SK-N-DZ (cell line): ENCODE measurements at regions not wholly inside any gene's neighbourhood (a gene's known extent, or its start where the extent isn't known, plus 50 kb on each side); places are given as distances from the start of the nearest gene placed in this dataset.

Experiments
- DNase-seq: peaks from one replicate; pipeline ENCODE4 v3.0.0-alpha.2; 2015; ENCODE audit warnings: low spot score

DNA sequence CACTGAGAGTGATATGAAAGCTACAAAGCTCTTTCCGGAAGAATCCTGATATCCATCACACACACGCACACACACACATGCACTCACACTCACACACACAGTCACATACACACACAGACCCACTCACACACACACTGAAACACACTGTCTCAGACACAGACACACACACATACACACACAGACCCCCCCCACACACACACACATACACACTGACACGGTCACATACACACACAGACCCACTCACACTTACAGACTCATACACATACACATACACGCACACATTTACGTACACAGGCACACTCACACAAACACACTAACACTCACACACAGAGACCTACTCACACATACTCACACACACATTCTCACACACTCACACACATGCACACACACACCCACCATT, 58.6 kb downstream of the LIG4 start:
- DNase-seq = no peak

DNA sequence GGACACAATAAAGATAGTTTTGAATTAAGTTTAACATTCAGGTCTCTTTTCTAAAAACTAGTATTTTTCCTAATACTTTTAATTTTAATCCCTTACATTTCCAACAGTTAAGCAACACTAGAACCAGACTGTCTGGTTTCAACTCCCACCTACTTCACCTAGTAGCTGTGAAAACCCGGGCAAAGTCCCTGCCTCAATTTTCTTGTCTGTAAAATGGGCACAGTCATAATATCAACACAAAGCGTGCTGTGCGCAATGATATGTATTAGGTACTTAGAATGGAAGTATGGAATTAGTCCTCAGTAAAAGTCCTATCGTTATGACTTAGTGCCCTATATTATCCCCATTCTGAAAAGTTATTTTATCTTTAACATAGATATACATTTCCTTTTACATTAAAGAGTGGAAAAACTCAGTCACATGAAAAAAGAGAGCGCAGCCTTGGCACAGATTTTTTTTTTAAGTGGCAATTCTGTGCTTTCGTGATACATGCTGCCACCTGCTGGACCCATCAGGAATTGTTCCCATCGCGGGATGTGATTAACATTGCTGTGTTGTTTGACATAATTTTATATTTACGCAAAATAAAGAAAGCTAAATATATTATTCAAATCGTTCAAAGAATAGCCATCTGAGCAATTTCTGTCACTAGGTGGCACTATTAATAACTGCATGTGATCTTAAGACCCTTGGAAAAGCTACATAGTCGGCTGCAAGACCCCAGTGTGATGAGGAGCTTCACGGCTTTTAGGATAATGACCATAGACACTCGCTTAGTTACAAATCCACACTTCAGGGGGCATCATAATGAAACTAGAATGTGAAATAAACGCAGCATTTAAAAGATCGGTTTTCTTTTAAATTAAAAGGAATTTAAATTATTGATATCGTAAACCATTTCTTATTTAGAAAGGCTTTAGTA, 59.9 kb downstream of the LIG4 start:
- DNase-seq = peak; percentile 52

DNA sequence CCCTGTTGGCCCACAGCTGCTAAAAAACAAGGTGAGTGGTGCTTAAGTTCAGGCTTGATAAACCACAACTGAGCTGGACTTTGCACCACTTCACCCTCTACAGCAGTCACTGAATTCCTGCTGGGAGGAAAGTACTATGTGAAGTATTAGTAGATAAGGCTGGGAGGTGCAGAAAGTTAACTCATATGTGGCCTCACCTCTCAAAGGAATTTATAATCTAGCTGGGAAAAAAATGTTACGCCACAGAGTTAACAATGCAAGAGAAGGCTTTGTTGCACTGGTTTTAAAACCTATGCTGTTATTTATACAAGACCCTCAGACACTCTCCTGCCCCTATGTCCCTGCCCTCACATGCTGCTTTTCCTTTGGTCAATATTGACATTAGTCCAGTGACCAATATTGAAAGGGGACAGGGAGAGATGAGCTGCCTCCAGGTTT, 60.9 kb downstream of the LIG4 start:
- DNase-seq = no peak

DNA sequence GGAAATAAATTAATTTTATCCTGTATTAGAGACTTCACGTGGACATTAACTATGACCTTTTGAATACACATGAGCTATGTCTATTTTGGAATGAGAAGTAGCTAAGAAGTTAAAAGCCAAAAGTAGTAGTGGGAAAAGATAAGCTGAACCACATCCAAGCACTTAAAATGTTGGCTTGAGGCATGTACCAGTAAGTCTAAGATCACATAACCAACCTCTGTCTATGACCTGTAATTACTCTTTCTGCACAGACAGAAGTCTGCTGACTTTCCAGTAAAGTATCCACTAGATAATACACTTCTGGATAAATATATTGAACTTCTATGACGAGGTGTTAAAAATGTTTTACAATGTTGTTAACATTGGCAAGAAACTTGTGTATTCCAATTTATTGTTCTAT, 68.7 kb downstream of the LIG4 start:
- no peak for DNase-seq

DNA sequence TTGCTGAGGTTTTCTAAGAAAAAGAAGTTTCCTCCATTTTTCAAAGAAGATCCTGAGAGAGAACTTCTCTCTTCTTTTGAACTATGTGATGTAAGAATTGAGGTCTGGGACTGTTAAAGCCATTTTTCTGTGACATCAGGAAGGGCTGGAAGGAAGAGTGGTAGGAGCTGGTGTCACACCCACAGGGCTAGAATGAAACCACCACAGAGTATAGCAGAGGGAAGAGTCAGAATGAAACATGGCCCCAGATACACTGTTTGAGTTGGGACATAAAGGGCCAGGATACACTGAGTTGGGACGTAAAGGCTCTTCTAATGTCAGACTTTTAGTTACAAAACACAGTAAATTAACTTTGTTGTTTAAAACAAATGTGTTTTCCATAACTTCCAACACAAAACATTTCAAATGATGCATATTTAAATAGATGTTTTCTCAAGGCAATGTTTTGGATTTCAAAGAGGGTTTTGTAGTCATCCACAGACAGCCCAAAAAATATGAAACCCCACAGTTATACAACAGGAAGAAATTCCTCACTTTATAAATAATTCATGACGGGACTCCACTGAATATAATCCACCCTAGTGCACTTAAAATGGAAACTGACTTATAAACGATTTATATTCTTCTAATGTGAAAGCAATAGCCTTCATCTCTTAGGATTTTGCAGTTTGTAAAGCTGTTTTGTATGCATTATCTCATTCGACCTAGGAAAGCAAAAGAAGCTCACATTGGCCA, 72.5 kb downstream of the LIG4 start:
- no peak for DNase-seq

DNA sequence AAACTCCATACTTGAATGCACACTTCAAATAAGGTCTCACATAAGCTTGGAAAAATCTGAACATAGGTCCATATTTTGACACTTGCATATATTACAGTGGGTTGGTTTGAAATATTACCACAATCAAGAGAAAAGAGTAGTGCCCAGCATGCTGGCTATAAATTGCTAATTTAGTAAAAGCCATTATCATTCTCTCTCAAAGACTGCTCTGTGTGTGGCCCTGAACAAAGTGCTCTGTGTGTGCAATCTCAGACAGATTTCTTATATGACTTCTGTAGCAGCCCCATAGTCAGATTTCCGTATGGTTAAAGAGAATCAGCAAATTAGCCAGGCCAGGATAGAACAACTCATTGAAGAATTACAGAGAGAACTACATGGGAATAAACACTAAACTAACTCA, 78.2 kb downstream of the LIG4 start:
- no peak for DNase-seq

DNA sequence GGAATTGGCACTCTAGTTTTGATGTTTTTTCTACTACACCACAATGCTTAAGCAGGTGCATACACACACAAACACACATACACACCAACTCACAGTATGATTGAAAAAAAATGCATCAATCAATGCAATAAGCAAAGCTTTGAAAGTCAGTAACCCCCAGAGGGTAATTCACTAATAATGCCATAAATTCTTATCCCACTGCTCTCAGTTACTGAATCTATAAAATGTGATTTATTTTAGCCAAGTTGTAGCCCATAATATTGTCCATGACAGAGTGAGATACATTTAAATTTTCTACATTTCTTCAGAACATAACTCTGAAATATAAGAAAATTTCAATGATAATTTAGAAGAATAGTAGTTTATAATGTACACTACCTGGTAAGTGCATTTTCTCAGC, 87.9 kb downstream of the LIG4 start:
- no peak for DNase-seq

DNA sequence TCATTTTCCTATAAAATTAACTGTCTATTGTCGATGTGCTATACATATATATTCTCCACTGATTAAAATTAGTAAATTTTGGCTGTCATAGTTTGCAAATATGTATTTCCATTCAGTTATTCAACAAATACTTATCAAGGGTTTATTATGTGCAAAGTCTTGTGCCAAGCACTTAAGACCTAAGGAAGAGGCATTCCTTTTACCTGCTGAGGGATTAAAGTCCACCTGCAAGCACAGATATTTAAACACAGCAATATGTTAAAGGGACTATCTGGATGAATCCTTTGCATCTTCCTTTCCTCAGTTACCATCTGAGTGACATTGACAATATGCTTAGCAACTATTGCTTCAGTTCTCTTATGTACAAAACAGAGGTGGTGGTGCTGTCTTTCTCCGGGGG, 89.3 kb downstream of the LIG4 start:
- no peak for DNase-seq

DNA sequence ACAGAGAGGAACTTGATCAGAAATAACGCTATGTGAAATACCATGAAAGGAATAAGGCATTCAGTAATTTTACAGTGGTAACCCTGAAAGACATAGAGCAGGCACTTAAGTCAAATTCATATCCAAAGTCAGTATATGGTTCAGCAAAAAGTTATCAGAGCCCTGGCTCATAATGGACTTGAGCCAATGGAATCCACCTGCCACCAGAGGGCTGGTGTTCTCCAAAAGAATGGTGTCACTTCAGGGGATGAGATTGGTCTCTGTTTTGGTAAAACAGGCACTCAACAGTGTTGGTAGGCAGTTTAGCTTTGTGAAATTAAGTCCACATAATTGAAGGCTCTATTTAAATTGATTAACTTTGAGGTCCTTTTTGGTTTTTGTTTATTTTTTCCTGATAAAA, 93.9 kb downstream of the LIG4 start:
- DNase-seq = no peak

DNA sequence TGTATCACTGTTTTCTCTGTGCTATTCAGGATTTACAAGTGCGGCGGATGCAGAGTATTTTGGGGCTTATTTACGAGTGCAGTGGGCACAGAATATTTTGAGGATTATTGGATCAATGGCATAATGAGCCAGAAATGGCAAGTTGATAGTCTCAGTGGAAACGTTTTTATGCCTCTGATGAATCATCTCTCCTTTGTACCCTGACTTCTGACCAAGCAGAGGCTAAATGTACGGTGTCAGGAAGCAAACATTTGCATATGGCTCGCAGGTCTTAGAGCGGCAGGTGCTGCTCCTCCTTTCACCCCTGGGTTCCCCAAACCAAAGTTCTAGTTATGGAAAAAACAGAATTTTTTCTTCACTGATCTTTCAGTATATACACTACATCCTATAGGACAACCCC, 94.5 kb downstream of the LIG4 start:
- DNase-seq = no peak

DNA sequence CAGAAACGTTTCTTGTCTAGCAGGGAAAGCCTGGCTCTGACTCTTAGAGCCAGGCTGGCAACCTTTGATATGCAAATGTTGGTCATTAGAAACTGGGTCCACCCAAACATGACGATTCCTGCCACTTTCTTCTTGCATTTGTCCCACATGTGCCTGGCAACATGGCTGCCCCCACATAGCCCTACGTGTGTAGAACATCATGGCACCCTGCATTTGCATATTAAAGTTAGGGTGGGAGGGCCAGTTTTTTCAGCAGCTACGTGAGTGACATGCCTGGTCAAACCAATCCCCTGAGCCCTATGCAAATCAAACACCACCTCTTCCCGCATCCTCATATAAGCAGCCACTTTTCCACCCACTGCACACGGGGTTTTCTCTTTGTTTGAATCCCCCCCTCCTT, 95.0 kb downstream of the LIG4 start:
- DNase-seq = no peak

DNA sequence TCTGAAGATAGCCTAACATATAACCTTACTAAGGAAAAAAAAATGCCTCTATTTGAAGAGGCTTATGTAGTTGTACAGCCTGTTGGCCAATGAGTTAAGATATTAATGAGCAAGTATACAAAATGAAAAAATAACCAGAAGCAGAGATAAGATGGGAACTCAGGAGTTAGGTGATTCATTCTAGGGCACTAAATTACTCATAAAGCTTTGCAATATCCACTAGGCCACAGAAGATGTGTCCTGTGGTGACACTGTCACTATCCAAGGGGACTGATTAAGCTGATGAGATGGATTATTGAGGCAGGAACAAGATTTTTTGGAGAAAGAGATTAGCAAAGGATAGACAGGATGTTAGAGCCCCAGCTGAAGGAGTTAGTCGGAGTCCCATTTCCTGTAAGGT, 99.6 kb downstream of the LIG4 start:
- no peak for DNase-seq

DNA sequence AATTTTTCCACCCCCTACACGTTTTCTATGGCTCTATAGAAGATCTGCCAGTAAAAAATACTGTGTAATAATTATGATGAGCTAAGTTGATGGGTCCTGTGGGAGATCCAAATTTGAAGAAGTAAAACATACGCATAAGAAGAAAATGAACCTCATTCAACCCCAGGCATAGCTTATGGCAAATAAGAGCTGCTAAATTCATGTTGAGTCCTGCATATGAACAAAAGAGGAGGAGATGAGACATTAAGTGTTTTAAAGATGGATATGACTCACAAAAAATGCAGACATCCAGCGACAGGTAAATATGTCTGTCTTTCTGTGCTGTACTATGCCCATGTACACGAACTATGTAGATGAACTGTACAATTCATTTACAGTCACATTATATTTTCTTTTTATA, 101.9 kb downstream of the LIG4 start:
- no peak for DNase-seq

DNA sequence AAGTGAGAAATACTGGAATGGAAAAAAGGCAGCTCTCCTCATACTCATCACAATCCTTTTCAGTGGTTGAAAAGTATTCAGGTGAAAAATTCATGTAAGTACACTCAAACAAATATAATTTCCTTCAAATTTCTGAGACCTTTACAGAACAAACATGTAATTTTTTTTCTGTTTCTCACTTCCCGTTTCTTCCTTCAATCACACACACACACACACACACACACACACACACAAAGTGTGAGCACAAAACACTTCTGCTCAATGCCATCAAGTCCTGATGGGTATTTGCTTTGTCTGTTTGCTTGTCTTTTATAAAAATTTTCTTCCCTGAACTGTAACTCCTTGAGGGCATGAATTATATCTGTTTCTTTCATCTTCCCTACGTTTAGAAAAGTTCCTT, 110.6 kb downstream of the LIG4 start:
- no peak for DNase-seq

DNA sequence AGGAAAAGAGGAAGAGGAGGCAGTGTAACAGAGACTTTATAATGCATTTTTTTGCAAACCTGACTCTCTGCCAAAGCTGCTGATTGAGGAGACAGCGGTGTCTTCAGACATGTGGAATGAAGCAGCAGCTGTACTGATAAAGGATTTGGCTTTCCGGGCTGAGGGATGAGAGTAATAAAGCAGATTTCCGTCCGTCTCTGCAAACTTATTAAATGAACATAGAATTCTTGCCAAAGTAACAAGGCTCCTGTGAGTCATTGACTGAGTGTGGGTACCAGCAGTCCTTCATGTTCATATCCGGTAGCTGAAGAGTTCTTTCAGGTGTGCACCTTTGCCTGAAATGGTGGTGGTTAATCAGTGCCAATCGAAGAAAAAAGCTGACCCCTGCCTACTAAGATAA, 112.6 kb downstream of the LIG4 start:
- no peak for DNase-seq

DNA sequence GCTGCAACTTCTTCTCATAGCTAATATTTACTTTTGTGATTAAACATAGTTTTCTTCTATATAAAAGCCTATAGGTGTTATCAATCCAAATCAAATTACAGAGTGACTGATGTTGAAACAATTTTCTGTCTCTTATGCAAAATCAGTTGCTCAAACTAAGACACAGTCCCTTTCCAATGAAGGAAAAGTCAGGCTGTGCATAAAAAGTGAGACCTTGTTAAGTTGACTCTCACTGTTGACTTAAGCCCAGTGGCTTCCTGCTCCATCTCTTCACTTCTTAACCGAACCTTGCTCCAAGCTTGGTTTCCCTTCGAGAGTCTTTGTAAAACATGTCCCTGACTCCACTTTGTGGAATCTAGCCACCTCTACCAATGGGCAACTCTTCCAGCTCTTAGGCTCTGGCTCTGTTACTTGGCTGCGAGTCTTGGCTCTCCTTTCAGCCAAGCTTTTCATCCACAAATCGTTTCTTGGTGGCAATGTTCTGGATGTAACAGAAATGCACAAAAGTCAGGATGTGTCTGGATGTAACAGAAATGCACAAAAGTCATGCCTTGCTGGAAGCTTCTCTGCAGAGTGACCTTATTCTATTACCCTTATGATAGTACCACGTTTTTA, 118.9 kb downstream of the LIG4 start:
- DNase-seq = no peak

DNA sequence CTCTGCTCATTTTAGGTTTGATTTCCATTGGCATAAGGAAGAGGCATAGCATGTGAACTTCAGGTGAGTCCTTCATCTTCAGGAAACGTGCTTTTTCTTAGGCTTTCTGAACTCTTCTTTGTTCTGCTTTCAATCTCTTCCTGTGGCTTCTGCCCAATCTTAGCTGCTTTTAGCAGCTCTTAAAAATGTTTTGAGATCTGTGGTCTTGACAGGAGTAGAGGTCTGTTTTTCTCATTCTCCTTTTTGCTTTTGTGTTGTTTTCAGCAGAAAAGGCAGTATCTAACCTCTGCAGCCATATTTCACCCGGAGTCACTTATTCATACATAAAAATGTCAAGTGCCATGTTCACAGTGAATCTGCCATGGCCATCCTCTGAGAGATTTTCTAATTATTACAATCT, 120.3 kb downstream of the LIG4 start:
- DNase-seq = no peak

DNA sequence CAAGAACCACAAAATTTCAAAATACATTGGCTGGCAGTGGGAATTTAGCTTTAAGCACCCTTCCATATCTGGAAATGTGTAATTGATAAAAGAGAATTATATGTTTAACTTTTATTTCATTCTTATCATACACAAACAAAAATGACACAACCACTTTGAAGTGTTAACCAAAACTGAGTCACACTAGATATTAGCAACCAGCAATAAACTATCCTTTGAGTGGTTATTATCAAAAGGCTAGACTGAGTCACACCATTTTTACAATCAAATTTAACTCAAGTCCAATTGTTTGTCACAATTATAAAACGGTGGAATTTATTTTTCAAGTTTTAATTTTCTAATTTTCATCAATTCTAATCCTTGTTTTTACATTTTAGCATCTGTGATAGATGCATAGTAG, 121.7 kb downstream of the LIG4 start:
- DNase-seq = no peak

DNA sequence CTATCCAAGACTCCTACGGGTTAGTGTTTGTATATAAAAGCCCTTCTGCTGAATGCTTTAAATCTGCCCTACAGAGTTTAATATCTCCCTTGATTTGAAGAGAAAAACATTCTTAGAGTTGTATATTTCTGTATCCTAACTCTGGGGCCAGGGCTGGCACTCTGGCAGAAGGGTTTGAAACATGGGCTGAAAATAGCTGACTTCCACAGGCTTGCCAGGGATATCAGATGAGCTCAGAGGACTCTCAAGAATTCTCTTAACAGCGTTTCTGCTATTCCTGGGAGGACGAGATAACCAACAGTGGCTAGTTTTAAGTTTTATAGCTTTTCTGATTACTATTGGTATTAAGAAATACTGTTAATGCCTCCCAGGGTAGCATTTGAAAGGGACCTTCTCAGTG, 127.5 kb downstream of the LIG4 start:
- no peak for DNase-seq

DNA sequence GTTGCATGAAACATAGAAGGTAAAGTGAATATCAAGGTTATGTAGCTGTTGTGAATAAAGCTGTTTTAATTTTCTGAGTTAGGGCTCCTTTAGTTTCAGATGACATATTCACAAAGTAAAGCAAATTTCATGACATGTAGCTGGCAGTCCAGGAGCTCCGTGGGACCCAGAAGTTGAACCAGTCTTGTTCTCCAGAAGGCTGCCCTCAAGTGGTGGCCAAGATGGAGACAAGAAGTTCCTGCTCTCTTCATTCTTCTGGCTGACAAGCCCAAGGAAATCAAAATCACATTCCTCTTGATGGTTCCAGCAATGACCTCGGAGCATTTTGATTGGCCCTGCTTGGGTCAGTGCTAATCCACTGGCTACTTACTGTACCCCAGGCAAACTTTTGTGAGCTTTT, 128.7 kb downstream of the LIG4 start:
- DNase-seq = peak; percentile 17

DNA sequence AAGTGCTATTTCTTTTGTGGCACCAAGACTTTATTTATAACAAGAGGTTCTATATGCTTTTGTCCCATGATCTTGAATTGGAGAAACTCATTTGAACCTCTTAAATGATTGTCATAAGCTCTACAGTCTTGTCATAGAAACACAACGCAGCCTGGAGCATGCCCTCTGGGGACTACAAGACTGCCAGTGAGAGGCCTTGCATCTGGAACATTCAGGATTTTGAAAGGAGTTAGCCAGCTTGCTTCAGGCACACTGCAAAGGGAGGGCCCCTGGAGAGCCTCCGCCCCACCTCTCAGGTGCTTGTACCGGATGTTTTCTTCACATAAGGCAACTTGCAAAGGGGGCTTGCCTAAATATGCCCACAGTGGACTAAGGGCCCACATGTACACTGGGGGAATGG, 130.5 kb downstream of the LIG4 start:
- DNase-seq = no peak

DNA sequence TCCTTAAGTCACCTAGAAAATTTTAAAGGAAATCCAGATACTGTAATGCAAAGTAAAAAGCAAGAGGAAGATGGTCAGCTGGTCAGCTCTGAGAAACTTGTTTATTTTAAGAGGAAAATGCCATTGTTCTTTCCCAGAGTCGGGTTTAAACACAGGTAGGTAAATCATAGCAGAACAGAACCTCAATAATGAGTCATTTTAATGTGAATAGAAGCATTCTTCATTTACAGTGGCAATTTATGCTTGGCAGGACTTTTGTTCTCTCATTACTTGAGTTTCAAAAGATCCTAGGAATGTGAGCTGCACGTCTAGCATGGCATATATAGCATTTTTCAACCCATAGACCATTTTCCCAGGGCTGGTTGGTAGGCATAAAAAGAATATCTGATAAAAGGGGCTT, 132.3 kb downstream of the LIG4 start:
- no peak for DNase-seq

DNA sequence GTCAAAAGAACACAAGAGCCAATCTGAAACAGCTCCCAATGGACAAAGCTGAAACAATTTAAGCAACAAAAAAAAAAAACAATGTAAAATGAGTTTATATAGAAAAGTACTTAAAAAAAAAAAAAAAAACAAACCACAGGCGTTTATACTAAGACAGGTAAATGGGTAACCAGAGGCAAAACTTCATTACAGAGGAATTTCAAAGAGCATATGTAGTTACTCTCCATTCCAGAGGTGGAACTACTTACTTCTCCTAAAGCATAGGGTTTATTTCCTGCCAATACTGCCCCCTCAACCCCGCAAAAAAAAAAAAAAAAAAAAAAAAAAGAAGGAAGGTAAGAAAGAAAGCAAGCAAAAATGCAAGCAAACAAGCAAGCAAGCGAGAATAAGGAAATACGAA, 132.9 kb downstream of the LIG4 start:
- DNase-seq = no peak
